CD4-positive, alpha-beta T cell treated with Interferon gamma for 1 hour (primary cell): ENCODE measurements at regions not wholly inside any gene's neighbourhood (a gene's known extent, or its start where the extent isn't known, plus 50 kb on each side); places are given as distances from the start of the nearest gene placed in this dataset.

Experiments
- DNase-seq: peaks from one replicate; pipeline ENCODE4 v3.0.0-alpha.2; 2020

DNA sequence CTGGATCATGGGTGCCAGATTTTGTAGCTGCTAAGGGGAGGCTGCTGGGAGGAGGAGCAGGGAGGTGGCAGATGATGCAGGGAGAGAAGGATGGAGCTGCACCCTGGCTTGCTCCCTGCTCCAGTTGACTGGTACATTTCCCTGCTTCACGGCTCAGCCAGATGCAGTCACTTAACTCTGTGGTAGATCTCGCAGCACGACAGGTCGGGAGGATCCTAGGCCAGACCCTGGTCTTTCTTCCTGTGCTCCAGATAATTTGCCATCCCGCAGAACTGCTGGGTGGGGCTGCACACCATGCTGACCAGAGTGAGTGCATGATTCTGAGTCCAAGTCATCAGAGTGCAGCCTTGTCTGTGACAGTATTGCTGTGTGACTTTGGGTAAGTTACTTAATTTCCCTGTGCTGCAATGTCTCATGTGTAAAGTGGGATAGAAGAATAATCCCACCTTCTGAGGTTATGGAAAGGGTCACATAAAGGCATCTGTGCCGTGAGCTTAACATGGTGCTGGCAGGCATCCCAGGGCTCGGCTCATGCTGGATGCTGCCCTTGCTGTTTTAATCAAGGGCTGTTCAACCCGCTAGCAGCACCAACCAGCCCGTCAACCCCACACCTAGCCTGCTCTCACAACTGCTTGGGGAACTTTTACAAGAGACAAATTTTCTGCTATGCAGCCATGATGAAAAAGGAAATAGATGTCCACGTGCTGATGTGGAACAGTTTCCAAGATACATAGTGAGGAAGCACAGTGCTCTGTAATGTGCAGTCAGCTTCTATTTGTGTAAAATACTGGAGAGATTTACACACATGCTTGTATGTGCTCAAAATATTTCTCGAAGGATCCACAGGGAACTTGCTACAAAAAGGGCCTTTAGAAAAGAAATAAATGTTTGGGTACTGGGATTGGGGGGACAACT, 257.9 kb downstream of the CDH26 start:
- DNase-seq: no peak

DNA sequence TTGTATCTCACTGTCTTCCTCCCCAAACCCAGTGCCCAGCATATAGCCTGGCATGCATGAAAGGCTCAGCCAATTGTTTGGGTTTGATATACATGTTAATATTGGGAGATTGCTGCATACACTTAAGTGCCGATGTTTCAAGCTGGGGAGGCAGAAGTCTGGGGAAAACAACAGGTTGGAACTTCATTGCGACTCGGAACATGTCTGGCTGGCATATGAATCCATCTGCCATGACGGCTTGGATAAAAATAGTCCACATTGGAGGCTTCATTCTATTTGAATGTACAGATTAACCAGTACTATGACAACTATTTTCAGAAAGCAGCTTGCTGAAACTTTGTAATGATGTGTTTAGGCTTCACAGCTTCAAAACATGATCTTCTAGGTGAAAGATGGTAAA, 261.0 kb downstream of the CDH26 start:
- DNase-seq: no peak

DNA sequence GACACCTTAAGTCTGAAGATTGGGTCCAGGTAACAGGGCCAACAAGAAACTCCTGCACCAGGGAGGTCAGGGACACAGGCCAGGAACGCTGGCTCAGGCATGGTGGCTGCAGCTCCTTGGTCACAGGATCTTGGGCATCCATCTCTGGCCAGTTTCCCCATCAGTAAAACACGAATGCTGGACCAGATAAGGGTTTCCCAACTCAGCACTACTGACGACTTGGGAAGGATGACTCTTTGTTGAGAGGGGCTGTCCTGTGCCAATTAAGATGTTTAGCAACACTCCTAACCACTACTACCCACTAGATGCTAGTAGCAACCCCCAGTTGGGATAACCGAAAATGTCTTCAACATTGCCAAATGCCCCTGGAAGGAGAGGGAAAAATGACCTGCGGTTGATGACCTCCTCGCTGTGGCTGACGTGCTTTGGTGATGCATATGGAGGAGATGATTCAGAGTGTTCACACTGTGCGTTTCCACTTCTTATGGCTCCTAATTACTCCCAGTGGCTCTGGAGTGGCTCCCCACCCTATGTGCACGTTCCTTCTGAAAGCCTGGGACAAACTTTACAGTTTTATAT, 261.9 kb downstream of the CDH26 start:
- DNase-seq: no peak

DNA sequence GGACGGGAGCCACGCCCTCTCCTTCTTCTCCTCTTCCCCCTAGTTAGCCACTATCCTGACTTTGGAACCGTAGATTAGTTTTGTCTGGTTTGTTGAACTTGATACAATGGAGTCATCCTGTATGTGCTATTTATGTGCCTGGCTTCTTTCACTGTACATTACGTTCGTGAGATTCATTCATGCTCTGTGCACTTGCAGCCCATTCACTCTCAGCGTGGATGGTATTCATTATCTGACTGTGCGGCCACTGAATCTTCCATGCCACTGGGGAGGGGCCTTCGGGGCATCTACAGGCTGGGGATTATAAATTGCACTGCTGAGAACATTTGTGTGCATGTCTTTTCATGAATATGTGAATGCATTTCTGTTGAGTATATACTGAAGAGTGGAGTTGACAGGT, 262.5 kb downstream of the CDH26 start:
- no peak for DNase-seq

DNA sequence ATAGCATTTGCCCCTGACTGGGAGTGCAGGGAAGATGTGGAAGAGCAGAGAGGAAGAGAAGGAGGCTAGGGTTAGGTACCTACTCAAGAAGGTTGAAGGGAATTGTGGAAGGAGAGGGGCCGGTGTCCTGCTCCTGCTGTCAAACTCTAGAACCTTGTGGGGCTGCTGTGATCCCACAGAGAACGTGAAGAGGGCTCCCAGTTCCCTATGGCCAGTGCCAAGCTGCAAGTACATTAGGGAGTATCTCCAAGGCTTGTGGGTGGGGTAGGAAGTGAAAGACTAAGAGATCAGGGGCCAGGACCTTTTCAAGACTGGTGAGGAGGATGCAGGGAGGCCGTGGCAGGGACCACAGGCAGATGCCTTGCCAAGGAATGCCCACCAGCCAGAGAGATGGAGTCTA, 263.4 kb downstream of the CDH26 start:
- DNase-seq: no peak

DNA sequence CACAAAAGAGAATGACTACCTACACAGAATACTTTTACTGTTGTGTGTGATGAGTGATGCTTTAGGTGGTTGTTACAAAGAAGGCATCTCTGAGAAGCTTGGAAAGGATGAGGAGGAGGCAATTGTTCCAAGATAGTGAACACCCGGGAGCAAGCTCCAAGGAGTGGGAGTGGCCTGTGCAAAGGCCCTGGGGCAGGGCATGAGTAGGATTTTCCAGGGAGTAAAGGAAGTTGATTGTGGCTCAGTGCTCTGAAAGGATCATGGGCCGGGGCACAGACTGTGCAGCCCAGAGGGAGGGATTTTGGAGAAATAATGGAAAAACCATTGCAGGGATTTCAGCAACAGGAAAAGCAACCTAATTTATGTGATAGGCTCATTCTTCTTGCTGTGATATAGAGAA, 264.3 kb downstream of the CDH26 start:
- no peak for DNase-seq

DNA sequence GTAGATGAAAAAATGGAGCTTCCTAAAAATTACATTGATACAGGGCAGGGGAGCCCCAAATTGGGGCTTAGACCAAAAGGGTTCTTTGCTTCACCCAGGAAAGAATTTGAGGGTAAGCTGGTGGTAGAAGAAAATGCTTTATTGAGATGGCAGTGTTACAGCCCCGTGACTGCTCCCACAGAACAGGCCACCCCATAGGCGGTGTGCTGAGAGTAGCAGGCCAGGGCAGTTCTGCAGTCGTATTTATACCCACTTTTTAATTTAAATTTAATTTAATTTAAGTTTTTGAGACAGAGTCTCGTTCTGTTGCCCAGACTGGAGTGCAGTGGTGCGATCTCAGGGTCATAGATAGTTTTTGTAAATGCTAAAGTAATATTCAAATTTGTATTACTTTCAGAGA, 265.0 kb downstream of the CDH26 start:
- DNase-seq: no peak

DNA sequence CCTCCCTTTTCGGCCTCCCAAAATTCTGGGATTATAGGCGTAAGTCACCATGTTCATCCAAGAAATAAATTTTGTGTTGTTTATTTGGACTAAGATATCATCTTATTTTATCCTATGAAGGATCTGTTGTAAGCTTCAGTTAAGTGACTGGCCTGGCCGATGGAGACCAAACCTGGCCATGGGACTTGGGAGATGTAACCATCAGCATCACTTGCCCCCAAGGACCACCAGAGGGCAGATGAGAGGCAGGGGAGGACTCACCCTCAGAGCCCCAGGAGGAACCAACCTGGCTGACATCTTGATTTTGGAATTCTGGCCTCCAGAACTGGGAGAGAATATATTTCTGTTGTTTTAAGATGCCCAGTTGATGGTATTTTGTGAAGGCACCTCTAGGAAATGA, 266.7 kb downstream of the CDH26 start:
- no peak for DNase-seq

DNA sequence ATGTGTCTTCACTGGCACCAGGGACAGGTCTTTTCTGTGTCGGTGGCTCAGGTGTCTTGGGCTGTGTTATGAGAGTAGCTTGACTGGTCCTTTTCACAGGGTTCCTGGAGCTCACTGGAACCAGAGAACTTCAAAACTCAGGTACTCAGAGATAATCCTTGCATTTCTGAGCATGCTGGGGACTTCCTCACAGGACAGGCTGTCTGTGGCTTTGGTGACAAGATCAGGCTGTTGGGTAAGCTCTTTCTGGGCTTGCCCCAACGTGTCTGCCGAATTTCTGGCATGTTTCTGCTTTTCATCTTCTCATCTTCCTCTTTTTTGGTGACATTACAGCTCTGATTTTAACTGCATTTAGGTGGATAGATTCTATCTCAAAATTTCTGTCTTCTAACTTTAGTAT, 270.0 kb downstream of the CDH26 start:
- DNase-seq: peak; percentile 55

DNA sequence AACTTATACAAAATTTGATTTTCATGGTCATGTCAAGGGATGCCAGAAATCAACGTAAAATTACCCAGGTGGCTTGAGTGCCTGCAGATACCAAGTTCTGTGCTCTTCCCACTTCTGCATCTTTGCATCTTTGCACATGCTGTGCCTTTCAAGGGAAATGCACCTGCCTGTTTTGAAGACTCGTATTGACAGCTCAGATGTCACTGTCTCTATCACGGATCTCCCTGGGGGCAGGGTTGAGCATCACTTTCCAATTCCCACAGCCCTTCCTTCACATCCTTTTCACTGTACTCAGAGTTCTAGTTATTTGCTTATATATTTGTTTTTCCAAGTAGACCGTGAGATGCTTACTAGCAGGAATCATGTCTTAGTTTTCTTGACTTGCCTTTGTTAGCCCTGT, 274.2 kb downstream of the CDH26 start:
- no peak for DNase-seq

DNA sequence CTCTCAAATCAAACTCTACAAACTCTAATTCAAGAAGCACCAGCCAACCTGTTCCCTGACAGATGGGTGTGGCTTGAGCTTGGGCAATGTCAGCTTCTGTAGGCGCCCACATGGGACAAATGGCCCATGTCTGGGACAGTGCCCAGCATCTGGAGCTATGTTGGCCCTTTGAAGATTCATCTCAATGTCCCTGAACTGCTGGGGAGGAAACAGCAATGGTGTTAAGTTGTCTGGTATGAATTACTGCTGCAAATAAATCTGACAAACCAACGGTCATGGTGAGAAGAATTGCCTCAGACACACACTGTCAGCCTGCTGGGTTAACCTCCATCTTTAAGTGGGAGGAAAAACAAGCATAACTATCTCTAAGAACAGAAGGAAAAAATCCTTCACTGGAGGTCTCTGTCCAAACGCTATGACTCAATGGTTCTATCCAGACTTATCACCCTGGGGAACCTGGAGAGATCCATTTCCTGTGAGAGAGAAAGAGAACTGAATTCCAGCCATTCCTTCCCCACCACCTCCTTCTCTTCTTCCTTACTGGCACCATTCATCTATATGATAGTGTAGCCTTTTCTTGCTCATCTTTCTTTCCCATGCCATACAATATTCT, 274.9 kb downstream of the CDH26 start:
- DNase-seq: no peak

DNA sequence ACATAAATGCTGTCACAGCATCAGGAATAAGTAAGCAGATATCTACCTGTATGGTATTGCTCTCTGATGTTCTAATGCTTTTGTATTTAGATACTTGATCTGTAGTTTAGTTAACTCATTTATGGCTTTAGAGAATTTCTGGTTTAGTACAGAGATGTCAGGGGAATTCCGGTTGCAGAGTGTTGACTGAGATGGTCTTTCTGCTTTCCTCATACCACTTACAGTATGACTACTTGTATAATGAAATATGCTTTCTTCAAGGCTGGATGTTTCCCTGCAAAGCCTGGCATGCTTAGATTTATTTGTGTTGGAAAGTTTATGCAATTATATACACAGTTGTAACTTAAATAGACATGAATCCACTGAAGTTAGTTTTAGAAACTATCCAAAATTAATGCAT, 278.4 kb downstream of the CDH26 start:
- DNase-seq: no peak

DNA sequence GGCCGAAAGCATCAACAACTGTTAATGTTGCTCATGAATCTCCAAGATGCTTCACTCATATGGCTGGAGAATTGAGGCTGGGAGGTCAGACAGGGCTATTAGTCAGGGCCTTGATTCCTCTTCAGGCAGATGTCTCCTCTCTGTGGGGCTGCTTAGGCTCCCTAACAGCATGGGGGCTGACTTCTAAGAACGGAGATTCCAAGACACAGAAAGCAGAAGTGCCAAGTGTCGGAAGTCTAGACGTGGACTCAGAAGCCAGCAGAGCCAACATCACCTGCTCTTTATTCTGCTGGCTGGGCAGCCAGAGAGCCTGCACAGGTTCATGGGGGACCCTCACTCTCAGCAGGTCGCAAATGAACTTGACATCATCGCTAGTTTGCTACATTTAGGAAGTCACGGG, 279.8 kb downstream of the CDH26 start:
- DNase-seq: no peak

DNA sequence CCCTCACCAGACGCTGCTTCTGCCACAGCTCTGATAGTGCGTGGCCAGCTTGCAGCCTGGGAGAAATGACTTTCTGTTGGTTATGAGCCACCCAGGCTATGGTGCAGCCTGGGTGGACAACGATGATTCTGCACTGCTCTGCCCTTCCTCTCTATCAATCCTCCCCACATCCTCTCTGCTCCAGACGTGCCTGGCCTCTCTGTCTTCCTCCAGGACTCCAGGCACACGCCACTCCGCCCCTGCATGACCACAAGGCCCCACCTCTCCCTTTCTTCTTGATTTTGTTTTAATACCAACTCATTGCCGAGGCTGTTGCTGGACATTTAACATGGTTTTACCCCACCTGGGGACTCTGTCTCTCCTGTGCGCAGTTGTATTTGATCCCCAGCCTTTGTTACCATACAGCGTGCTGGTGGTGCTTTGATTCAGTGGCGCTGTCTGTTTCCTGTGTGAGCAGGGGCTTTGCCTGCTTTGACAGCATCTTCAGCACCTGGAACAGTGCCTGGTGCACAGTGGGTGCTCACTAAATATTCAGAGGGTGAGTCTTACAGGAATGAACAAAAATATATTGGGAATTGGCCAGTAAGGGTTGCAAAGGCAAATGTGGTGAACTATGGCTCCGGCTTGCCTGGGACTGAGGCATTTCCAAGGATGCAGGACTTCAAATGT, 280.9 kb downstream of the CDH26 start:
- no peak for DNase-seq

DNA sequence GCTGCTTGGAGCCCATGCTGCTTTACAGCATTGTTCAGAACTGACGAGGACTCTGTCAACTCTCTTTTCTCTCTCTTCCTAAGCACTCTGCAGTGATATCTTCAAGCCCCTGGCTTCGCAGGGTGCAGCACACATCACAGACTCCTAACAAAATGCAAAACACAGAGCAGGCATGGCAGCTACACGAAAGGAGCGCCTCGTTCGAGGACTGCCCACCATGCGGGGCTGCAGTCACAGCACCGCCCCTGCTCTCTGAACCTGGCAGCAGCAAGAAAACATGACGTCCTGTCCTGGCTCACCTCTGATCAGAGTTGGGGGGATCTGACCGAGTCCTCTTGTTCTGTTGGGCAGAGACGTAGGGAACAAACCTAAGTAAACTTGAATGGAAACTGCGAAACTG, 281.7 kb downstream of the CDH26 start:
- no peak for DNase-seq

DNA sequence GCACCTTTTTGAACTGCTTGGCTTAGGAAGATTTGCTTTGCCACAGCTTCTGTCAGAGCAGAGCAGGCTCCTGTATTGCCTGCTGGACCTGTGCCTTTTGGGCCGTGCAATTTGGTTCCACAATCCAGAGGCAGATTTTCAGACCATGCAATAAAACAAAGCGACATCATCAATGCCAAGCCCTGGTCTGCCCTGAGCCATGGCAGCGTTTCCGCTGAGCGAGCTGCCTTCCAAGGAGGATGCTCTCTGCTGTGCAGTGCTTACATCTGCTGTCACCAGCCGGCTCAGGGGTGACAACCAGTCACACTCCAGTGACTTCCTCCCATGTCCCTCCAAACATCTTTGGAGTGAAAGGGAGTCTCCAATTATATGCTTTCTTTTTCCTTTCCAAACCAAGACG, 282.2 kb downstream of the CDH26 start:
- no peak for DNase-seq

DNA sequence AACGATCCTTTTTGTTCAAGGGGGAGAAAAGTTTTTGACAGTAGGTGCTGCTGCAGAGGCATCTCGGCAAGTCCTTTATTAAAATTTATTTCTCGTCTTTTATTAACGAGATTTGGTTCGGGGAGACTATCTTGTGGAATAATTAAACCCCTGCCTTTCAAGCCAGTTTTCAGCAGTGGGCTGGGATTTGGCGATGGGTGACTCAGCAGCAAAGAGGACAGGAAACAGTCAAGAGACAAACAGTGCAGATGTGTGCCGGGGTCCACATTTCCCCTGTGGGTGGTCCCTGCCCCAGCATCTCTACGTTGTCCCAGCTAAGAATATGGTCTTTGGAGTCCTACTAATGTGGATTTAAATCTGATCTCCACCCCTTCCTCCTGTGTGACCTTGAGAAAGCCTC, 282.8 kb downstream of the CDH26 start:
- DNase-seq: no peak

DNA sequence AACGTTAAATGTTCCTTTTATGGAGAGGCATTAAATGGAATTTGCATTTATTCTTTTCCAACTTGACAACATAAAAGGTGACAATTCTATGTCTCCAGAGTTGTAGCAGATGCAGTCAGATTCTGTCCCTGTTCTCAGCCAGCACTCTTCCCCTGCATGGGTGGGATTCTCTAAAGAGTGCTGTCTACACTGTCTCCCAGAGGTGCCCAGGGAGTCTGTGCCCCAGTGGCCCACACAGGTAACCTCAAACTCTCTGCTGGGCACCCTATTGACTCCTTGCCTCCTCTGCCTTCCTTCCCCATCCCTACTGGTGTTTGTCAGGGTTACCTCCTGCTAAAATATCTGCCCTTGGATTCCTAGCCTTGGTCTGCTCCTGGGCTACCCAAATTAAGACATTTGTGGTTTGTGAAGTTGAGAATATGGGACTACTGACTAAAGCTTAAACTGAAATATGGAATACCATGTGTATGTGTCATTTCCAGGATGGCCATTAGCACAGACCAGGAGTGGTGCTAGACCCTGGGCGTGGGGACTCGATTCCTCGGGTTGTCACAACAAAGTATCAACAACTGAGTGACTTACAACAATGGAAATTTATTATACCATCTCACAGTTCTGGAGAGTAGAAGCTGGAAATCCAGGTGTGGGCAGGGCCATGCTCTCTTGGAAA, 284.7 kb downstream of the CDH26 start:
- no peak for DNase-seq

DNA sequence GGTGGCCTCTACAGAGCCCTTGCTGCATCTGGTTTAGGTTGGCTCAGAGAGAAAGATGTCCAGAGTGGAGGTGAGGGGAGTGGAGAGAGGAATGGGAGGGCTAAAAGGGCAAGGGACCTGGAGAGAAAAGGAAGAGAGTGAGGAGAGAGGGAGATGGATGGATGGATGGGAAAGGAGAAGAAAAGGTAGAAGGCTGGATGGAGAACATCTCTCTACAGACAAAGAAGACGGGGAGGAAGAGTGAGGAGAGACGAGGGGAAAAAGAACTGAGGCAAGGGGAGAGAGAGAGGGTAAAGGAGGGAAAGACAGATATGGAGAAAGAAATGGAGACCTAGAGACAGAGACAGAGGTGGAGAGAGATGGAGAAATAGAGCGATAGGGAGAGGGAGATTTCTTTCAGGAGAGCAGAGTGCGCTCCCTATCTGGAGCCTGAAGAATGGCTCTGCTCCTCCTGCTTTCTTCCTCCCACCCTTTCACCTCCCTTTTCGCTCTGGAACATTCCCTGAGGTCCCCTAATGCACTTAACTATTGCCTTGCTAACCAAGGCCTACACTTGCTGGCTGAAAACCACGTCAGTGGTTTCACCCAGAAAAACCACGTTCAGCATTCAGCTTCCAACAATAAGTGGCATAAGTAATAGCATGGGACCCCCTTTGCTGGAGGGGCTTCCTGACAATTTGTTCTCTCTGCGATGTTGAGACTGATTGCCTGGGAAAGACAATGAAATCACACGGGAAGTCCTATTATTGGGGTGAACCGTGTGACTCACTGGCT, 286.3 kb downstream of the CDH26 start:
- no peak for DNase-seq

DNA sequence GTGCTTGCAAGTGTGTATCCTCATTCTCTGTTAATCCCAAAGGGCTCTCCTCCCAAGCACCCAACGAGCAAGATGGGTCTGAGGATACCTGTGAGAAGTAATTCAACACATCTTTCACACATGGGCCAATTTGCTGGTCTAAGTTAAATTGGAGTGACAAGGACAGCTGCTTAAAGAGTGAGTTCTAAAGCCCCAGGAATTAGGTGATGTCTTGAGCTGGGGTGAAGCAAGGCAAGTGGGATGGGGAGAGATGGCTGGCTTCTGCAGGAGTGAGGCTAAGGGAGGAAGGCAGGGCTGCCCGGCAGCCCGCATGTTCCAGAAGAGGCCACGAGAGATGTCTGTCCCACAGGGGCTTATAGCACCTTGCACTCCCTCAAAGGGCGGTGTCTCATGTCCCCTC, 288.5 kb downstream of the CDH26 start:
- DNase-seq: no peak

DNA sequence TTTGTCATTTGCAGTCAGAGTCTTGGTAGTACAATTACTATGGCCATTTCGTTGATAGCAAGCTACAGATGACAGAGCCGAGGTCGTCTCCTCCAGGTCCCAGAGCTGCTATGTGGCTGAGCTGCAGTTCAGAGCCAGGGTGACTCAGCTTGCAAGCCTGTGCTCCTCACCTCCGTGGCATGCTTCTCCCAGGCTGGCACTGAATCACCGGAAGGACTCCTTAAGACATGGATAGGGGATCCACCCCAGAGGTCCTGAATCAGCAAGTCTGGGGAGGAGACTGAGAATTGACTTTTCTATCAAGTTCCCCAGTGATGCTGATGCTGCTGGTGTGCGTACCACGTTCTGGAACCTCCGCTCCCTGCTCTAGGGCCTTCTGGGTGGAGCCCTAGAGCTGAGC, 291.2 kb downstream of the CDH26 start:
- no peak for DNase-seq

DNA sequence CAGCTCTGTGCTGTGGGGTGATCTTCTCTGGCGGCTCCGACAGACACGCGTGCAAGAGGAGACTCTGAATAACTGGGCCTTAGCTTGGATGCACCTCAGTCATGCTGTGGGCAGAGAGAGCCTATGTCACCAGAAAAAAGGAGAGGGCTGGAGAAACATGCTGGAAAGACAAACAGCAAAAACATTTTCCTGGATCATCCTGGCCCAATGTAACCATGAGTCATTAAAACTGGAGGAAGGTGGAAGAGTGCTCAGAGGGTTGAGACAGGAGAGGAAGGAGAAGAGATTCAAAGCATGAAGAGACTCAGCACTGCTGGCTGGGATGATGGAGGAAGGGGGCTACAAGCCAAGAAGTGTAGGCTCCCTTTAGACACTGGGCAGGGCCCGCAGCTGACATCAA, 292.0 kb downstream of the CDH26 start:
- DNase-seq: no peak
